Progenitor cell of endocrine pancreas (in vitro differentiated cells): ENCODE measurements at regions not wholly inside any gene's neighbourhood (a gene's known extent, or its start where the extent isn't known, plus 50 kb on each side); places are given as distances from the start of the nearest gene placed in this dataset.

Experiments
- DNase-seq: peaks from one replicate; pipeline ENCODE4 v3.0.0; 2021; ENCODE audit warnings: low spot score; ENCODE audit not compliant: unreplicated experiment
- H3K27ac Mint-ChIP-seq: 2 replicates; pipeline ENCODE4 v1.8.0; 2021; ENCODE audit warnings: mild to moderate bottlenecking, moderate library complexity, mixed read lengths
- H3K27me3 Mint-ChIP-seq: 2 replicates; pipeline ENCODE4 v1.8.0; 2021; ENCODE audit warnings: mixed read lengths
- H3K36me3 Mint-ChIP-seq: 2 replicates; pipeline ENCODE4 v1.8.0; 2022; ENCODE audit warnings: mixed read lengths; ENCODE audit not compliant: insufficient read depth
- H3K4me1 Mint-ChIP-seq: 2 replicates; pipeline ENCODE4 v1.8.0; 2021; ENCODE audit warnings: low read depth, mixed read lengths
- H3K4me3 Mint-ChIP-seq: 2 replicates; pipeline ENCODE4 v1.8.0; 2021; ENCODE audit warnings: low read depth, mild to moderate bottlenecking, moderate library complexity, mixed read lengths
- H3K9me3 Mint-ChIP-seq: 2 replicates; pipeline ENCODE4 v1.8.0; 2021; ENCODE audit warnings: low read depth, mixed read lengths
- CTCF ChIP-seq: fragments of 200-600 bp; sonication (generic); IDR thresholded peaks from one replicate; pipeline ENCODE4 v1.5.0; 2021; ENCODE audit warnings: antibody characterized with exemption, mild to moderate bottlenecking; ENCODE audit not compliant: unreplicated experiment

- H3K4me1 Mint-ChIP-seq, result peaks cover 4% of the 10 kb centered on the region
These were observed 761.4 kb upstream of the MAN1A1 start for GRCh38 chr6:120111001-120111400.

GRCh38 chr6:120108061-120108795 is 758.7 kb upstream of the MAN1A1 start:
- H3K27ac Mint-ChIP-seq, result no peak overlapping the region
- no peak overlapping the region for H3K4me3 Mint-ChIP-seq
- H3K27me3 Mint-ChIP-seq, result no peaks in the 10 kb centered on the region
- no peaks in the 10 kb centered on the region for H3K36me3 Mint-ChIP-seq
- TF ChIP-seq CTCF, result no peak
- no peak for DNase-seq
- peaks cover 4% of the 10 kb centered on the region for H3K4me1 Mint-ChIP-seq
- peaks cover 5% of the 10 kb centered on the region for H3K9me3 Mint-ChIP-seq

More at GRCh38 chr6:120111001-120111400, 761.4 kb upstream of the MAN1A1 start:
- peaks cover 5% of the 10 kb centered on the region for H3K9me3 Mint-ChIP-seq
- H3K27me3 Mint-ChIP-seq, result no peaks in the 10 kb centered on the region
- TF ChIP-seq CTCF, result no peak
- H3K36me3 Mint-ChIP-seq, result no peaks in the 10 kb centered on the region
- no peak for DNase-seq
- no peak overlapping the region for H3K4me3 Mint-ChIP-seq
- no peak overlapping the region for H3K27ac Mint-ChIP-seq

GRCh38 chr6:120103618-120104017 is 754.1 kb upstream of the MAN1A1 start:
- H3K4me1 Mint-ChIP-seq, result peaks cover 4% of the 10 kb centered on the region
- no peak for TF ChIP-seq CTCF
- no peak overlapping the region for H3K27ac Mint-ChIP-seq
- H3K4me3 Mint-ChIP-seq, result no peak overlapping the region
- H3K36me3 Mint-ChIP-seq, result no peaks in the 10 kb centered on the region
- H3K27me3 Mint-ChIP-seq, result no peaks in the 10 kb centered on the region
- H3K9me3 Mint-ChIP-seq, result peaks cover 5% of the 10 kb centered on the region
- DNase-seq, result no peak

GRCh38 chr6:120096696-120097260 is 747.2 kb upstream of the MAN1A1 start:
- Mint-ChIP-seq H3K36me3 (no peaks in the 10 kb centered on the region), H3K4me3 (no peak overlapping the region), H3K4me1 (no peaks in the 10 kb centered on the region), H3K27ac (no peak overlapping the region), H3K9me3 (no peaks in the 10 kb centered on the region), H3K27me3 (no peaks in the 10 kb centered on the region)
- no peak for DNase-seq
- TF ChIP-seq CTCF, result no peak

- Mint-ChIP-seq H3K9me3 (peaks cover 5% of the 10 kb centered on the region), H3K4me3 (no peak overlapping the region), H3K27me3 (no peaks in the 10 kb centered on the region), H3K27ac (no peak overlapping the region), H3K36me3 (no peaks in the 10 kb centered on the region), H3K4me1 (peaks cover 5% of the 10 kb centered on the region)
- no peak for TF ChIP-seq CTCF
- DNase-seq, result no peak
These were observed 733.6 kb upstream of the MAN1A1 start for GRCh38 chr6:120083186-120083585.
